Upper lobe of left lung (tissue), 4 donors: ENCODE measurements at regions not wholly inside any gene's neighbourhood (a gene's known extent, or its start where the extent isn't known, plus 50 kb on each side); places are given as distances from the start of the nearest gene placed in this dataset.

Source experiments
- CTCF ChIP-seq, 6 experiments: fragments of 450-650 bp in 4 of 6; fragments of 200-600 bp in 2 of 6; sonication (generic) in 2 of 6; IDR thresholded peaks; one replicate each; pipeline ENCODE4 v1.5.1; 2016 to 2019; ENCODE audit warnings: antibody characterized with exemption in 6 of 6
- EP300 ChIP-seq, 4 donors: sonication (generic); formaldehyde crosslinking; IDR thresholded peaks; one replicate each; pipeline ENCODE4 v1.5.1; 2017; ENCODE audit warnings: antibody characterized with exemption in 4 of 4, control low read depth in 2 of 4
- POLR2A ChIP-seq, 4 donors: fragments of 450-650 bp; IDR thresholded peaks; one replicate each; pipeline ENCODE4 v1.5.1; 2016 to 2017; ENCODE audit warnings: antibody characterized with exemption in 4 of 4, mild to moderate bottlenecking in 2 of 4
- POLR2AphosphoS5 ChIP-seq, 2 donors: sonication (generic); formaldehyde crosslinking; IDR thresholded peaks; one replicate each; pipeline ENCODE4 v1.5.1; 2017; ENCODE audit warnings: antibody characterized with exemption in 2 of 2

- no peak for TF ChIP-seq CTCF (IDR thresholded peaks at IDR 0.05)
- TF ChIP-seq POLR2A (IDR thresholded peaks at IDR 0.05): no peak
- no peak for TF ChIP-seq EP300 (IDR thresholded peaks at IDR 0.05)
- no peak for TF ChIP-seq POLR2AphosphoS5 (IDR thresholded peaks at IDR 0.05)
Observed at GRCh38 chr11:120024586-120024985, 113.3 kb downstream of the TRIM29 start.
